HUES48 (cell line): ENCODE measurements at regions not wholly inside any gene's neighbourhood (a gene's known extent, or its start where the extent isn't known, plus 50 kb on each side); places are given as distances from the start of the nearest gene placed in this dataset.

Experiments used
- H3K27ac ChIP-seq: one replicate; pipeline ENCODE4 v1.7.0; 2013; ENCODE audit warnings: low read depth, low read length, inconsistent platforms
- H3K27me3 ChIP-seq: 2 replicates; pipeline ENCODE4 v1.6.1; 2013; ENCODE audit warnings: mild to moderate bottlenecking, low read length; ENCODE audit not compliant: control insufficient read depth, insufficient read depth
- H3K36me3 ChIP-seq: 2 replicates; pipeline ENCODE4 v1.6.1; 2013; ENCODE audit warnings: low read length; ENCODE audit not compliant: control insufficient read depth, insufficient read depth
- H3K4me1 ChIP-seq: 2 replicates; pipeline ENCODE4 v1.6.1; 2013; ENCODE audit warnings: mild to moderate bottlenecking, low read length; ENCODE audit not compliant: control insufficient read depth, insufficient read depth
- H3K4me3 ChIP-seq: 2 replicates; pipeline ENCODE4 v1.5.1; 2013; ENCODE audit warnings: mild to moderate bottlenecking, low read depth, low read length
- H3K9ac ChIP-seq: 2 replicates; pipeline ENCODE4 v1.6.1; 2013; ENCODE audit warnings: mild to moderate bottlenecking, low read depth, low read length, moderate library complexity
- H3K9me3 ChIP-seq: 2 replicates; pipeline ENCODE4 v1.6.1; 2013; ENCODE audit warnings: low read length; ENCODE audit not compliant: control insufficient read depth, insufficient read depth

- Histone ChIP-seq H3K27ac (no peak overlapping the region), H3K4me1 (no peaks in the 10 kb centered on the region), H3K36me3 (no peaks in the 10 kb centered on the region), H3K9me3 (no peaks in the 10 kb centered on the region), H3K9ac (no peak overlapping the region), H3K27me3 (no peaks in the 10 kb centered on the region), H3K4me3 (no peak overlapping the region)
Observed at GRCh38 chr4:137129441-137129840, 402.9 kb downstream of the PCDH18 start.

GRCh38 chr4:137125011-137125410 is 407.3 kb downstream of the PCDH18 start:
- Histone ChIP-seq H3K9ac (no peak overlapping the region), H3K4me1 (no peaks in the 10 kb centered on the region), H3K27ac (no peak overlapping the region), H3K27me3 (no peaks in the 10 kb centered on the region), H3K4me3 (no peak overlapping the region), H3K9me3 (no peaks in the 10 kb centered on the region), H3K36me3 (no peaks in the 10 kb centered on the region)

GRCh38 chr4:137124278-137124932 is 407.9 kb downstream of the PCDH18 start:
- Histone ChIP-seq H3K27ac (no peak overlapping the region), H3K36me3 (no peaks in the 10 kb centered on the region), H3K4me1 (no peaks in the 10 kb centered on the region), H3K9me3 (no peaks in the 10 kb centered on the region), H3K9ac (no peak overlapping the region), H3K4me3 (no peak overlapping the region), H3K27me3 (no peaks in the 10 kb centered on the region)

- Histone ChIP-seq H3K9me3 (no peaks in the 10 kb centered on the region), H3K27ac (no peak overlapping the region), H3K36me3 (no peaks in the 10 kb centered on the region), H3K4me1 (no peaks in the 10 kb centered on the region), H3K27me3 (no peaks in the 10 kb centered on the region), H3K9ac (no peak overlapping the region), H3K4me3 (no peak overlapping the region)
Observed at GRCh38 chr4:137122876-137123275, 409.4 kb downstream of the PCDH18 start.

GRCh38 chr4:137116144-137116543 is 416.1 kb downstream of the PCDH18 start:
- Histone ChIP-seq H3K4me1 (no peaks in the 10 kb centered on the region), H3K4me3 (no peak overlapping the region), H3K27me3 (no peaks in the 10 kb centered on the region), H3K27ac (no peak overlapping the region), H3K36me3 (no peaks in the 10 kb centered on the region), H3K9me3 (no peaks in the 10 kb centered on the region), H3K9ac (no peak overlapping the region)

GRCh38 chr4:137106733-137107132 is 425.6 kb downstream of the PCDH18 start:
- Histone ChIP-seq H3K4me1 (no peaks in the 10 kb centered on the region), H3K9ac (no peak overlapping the region), H3K27ac (no peak overlapping the region), H3K9me3 (no peaks in the 10 kb centered on the region), H3K4me3 (no peak overlapping the region), H3K27me3 (no peaks in the 10 kb centered on the region), H3K36me3 (no peaks in the 10 kb centered on the region)

GRCh38 chr4:137106287-137106686 is 426.0 kb downstream of the PCDH18 start:
- Histone ChIP-seq H3K36me3 (no peaks in the 10 kb centered on the region), H3K4me1 (no peaks in the 10 kb centered on the region), H3K27me3 (no peaks in the 10 kb centered on the region), H3K9me3 (no peaks in the 10 kb centered on the region), H3K27ac (no peak overlapping the region), H3K9ac (no peak overlapping the region), H3K4me3 (no peak overlapping the region)

- Histone ChIP-seq H3K27me3 (no peaks in the 10 kb centered on the region), H3K9me3 (no peaks in the 10 kb centered on the region), H3K4me1 (no peaks in the 10 kb centered on the region), H3K36me3 (no peaks in the 10 kb centered on the region), H3K27ac (no peak overlapping the region), H3K9ac (no peak overlapping the region), H3K4me3 (no peak overlapping the region)
Observed at GRCh38 chr4:137090951-137091350, 441.3 kb downstream of the PCDH18 start.

GRCh38 chr4:137083571-137084135 is 448.6 kb downstream of the PCDH18 start:
- Histone ChIP-seq H3K27ac (no peak overlapping the region), H3K4me3 (no peak overlapping the region), H3K9ac (no peak overlapping the region), H3K36me3 (no peaks in the 10 kb centered on the region), H3K4me1 (no peaks in the 10 kb centered on the region), H3K9me3 (no peaks in the 10 kb centered on the region), H3K27me3 (no peaks in the 10 kb centered on the region)

GRCh38 chr4:137082061-137082460 is 450.2 kb downstream of the PCDH18 start:
- Histone ChIP-seq H3K27me3 (no peaks in the 10 kb centered on the region), H3K4me3 (no peak overlapping the region), H3K9me3 (no peaks in the 10 kb centered on the region), H3K36me3 (no peaks in the 10 kb centered on the region), H3K27ac (no peak overlapping the region), H3K9ac (no peak overlapping the region), H3K4me1 (no peaks in the 10 kb centered on the region)

GRCh38 chr4:137076908-137077307 is 455.4 kb downstream of the PCDH18 start:
- Histone ChIP-seq H3K27me3 (no peaks in the 10 kb centered on the region), H3K4me3 (no peak overlapping the region), H3K9ac (no peak overlapping the region), H3K9me3 (no peaks in the 10 kb centered on the region), H3K4me1 (no peaks in the 10 kb centered on the region), H3K36me3 (no peaks in the 10 kb centered on the region), H3K27ac (no peak overlapping the region)
